GM12873 (cell line): ENCODE measurements at regions not wholly inside any gene's neighbourhood (a gene's known extent, or its start where the extent isn't known, plus 50 kb on each side); places are given as distances from the start of the nearest gene placed in this dataset.

Source experiments
- TF ChIP-seq, protein P1 (sequence below): IDR thresholded peaks from 2 replicates; pipeline ENCODE4 v1.5.1; 2012; ENCODE audit warnings: low read depth, mild to moderate bottlenecking, moderate library complexity, low read length, control low read depth; ENCODE audit not compliant: insufficient read depth; ENCODE audit errors: missing control alignments

- TF ChIP-seq, protein P1, sequence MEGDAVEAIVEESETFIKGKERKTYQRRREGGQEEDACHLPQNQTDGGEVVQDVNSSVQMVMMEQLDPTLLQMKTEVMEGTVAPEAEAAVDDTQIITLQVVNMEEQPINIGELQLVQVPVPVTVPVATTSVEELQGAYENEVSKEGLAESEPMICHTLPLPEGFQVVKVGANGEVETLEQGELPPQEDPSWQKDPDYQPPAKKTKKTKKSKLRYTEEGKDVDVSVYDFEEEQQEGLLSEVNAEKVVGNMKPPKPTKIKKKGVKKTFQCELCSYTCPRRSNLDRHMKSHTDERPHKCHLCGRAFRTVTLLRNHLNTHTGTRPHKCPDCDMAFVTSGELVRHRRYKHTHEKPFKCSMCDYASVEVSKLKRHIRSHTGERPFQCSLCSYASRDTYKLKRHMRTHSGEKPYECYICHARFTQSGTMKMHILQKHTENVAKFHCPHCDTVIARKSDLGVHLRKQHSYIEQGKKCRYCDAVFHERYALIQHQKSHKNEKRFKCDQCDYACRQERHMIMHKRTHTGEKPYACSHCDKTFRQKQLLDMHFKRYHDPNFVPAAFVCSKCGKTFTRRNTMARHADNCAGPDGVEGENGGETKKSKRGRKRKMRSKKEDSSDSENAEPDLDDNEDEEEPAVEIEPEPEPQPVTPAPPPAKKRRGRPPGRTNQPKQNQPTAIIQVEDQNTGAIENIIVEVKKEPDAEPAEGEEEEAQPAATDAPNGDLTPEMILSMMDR, result no peak
Measured at GRCh38 chr2:216308576-216308975, 63.7 kb downstream of the MARCHF4 start.

DNA sequence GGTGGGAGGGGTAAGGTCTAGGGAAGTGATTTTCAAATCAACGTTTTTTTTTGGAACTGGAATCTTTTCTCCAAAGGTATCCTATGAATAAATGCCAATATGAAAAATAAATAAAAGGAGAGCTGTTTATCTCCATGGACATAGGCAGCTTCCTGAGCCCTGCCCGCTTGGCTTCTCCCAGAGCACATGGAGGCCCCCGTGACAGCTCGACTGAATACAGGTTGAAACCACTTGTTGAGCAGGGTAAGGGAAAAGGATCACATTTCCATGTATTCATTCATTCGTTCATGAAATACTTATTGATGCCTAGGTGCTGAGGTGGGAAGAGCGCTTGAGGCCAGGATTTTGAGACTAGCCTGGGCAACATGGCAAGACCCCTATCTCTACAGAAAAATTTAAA lies 64.8 kb downstream of the MARCHF4 start:
- TF ChIP-seq, protein P1, result no peak

GRCh38 chr2:216306868-216307267 lies 65.4 kb downstream of the MARCHF4 start:
- TF ChIP-seq, protein P1, result no peak

GRCh38 chr2:216305574-216305973 lies 66.7 kb downstream of the MARCHF4 start:
- TF ChIP-seq, protein P1, result no peak

- TF ChIP-seq, protein P1, result no peak
Measured at GRCh38 chr2:216302981-216303676, 69.2 kb downstream of the MARCHF4 start.

- TF ChIP-seq, protein P1, result no peak
Measured at GRCh38 chr2:216300906-216301305, 71.4 kb downstream of the MARCHF4 start.

DNA sequence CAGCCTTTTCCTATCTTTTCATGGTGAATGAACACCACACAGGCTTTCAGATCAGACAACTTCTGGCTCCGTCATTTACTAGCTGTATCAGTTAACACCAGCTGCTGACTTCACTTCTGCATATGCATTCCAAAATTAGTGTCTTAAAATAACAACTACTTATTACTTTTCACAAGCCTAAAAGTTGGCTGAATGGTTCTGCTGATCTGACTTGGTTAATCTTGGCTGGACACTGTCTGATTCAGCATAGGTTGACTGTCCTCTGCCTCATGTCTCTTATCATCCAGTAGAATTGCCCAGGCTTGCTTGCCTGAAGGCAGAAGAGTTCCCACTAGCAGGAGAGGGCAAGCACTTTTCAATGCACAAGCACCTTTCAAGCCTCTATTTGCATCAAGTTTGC lies 72.7 kb downstream of the MARCHF4 start:
- TF ChIP-seq, protein P1, result no peak
